GM10266 (cell line): ENCODE measurements at regions not wholly inside any gene's neighbourhood (a gene's known extent, or its start where the extent isn't known, plus 50 kb on each side); places are given as distances from the start of the nearest gene placed in this dataset.

Experiments used
- DNase-seq: peaks from one replicate; pipeline ENCODE4 v3.0.0; 2012; ENCODE audit errors: extremely low spot score
- TF ChIP-seq, protein P1 (sequence below): IDR thresholded peaks from 2 replicates; pipeline ENCODE4 v1.5.1; 2012; ENCODE audit warnings: mild to moderate bottlenecking, low read depth; ENCODE audit not compliant: control insufficient read depth, insufficient read depth; ENCODE audit errors: missing control alignments

GRCh38 chr14:42927313-42927712, 1320.6 kb downstream of the LRFN5 start:
- TF ChIP-seq, protein P1, sequence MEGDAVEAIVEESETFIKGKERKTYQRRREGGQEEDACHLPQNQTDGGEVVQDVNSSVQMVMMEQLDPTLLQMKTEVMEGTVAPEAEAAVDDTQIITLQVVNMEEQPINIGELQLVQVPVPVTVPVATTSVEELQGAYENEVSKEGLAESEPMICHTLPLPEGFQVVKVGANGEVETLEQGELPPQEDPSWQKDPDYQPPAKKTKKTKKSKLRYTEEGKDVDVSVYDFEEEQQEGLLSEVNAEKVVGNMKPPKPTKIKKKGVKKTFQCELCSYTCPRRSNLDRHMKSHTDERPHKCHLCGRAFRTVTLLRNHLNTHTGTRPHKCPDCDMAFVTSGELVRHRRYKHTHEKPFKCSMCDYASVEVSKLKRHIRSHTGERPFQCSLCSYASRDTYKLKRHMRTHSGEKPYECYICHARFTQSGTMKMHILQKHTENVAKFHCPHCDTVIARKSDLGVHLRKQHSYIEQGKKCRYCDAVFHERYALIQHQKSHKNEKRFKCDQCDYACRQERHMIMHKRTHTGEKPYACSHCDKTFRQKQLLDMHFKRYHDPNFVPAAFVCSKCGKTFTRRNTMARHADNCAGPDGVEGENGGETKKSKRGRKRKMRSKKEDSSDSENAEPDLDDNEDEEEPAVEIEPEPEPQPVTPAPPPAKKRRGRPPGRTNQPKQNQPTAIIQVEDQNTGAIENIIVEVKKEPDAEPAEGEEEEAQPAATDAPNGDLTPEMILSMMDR: no peak
- DNase-seq: no peak

DNA sequence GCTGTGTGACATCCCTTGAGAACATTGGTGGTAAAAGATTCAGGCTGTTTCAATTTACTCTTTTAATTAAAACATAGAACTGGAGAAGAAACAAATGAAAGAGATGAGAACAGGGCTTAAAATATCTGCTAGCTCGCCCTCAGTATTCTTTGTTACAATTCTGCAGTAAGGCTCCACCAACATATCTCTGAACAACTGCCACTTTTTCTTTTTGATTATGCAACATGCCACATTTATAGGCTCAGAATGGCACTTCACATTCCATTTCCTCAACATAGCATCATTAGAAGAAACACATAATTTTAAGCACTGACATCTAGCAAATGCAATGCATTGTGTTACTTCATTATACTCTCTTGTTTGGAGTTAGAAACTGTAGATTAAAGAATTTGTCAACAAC, 1315.2 kb downstream of the LRFN5 start:
- TF ChIP-seq, protein P1: no peak
- no peak for DNase-seq

GRCh38 chr14:42918615-42919014, 1311.9 kb downstream of the LRFN5 start:
- DNase-seq: no peak
- TF ChIP-seq, protein P1: no peak

DNA sequence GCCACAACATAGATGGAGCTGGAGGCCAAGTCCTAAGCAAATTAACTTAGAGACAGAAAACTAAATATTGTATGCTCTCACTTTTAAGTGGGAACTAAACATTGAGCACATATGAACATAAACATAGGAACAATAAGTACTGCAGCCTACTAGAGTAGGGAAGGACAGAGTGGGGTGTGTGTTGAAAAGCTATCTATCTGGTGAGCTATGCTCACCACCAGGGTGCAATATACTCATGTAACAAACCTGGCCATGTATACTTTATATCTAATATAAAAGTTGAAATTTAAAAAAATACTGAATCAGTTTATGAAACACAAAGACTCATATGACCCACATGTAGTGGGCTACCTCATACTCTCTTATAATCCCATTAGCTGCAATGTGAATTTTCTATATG, 1305.0 kb downstream of the LRFN5 start:
- no peak for DNase-seq
- TF ChIP-seq, protein P1: no peak

- TF ChIP-seq, protein P1: no peak
- DNase-seq: no peak
Observed at GRCh38 chr14:42909659-42910058, 1303.0 kb downstream of the LRFN5 start.

- TF ChIP-seq, protein P1: no peak
- no peak for DNase-seq
Observed at GRCh38 chr14:42893183-42893582, 1286.5 kb downstream of the LRFN5 start.

- no peak for DNase-seq
- TF ChIP-seq, protein P1: no peak
Observed at GRCh38 chr14:42884100-42884499, 1277.4 kb downstream of the LRFN5 start.
